H1 (cell line): ENCODE measurements at regions not wholly inside any gene's neighbourhood (a gene's known extent, or its start where the extent isn't known, plus 50 kb on each side); places are given as distances from the start of the nearest gene placed in this dataset.

ENCODE experiments used
- CTCF ChIA-PET: fragments of 300-600 bp; sonication (Branson Sonifier 250); formaldehyde crosslinking; loops from one replicate; lab custom pipeline; 2021; ENCODE audit not compliant: partially characterized antibody; lab: Charles Lee
- POLR2A ChIA-PET: fragments of 300-600 bp; sonication (Branson Sonifier 250); formaldehyde crosslinking; loops from one replicate; lab custom pipeline; 2021; ENCODE audit warnings: inconsistent platforms; ENCODE audit not compliant: partially characterized antibody; lab: Charles Lee
- DNase-seq, 2 experiments: peaks; one replicate each; pipeline versions ENCODE4 v3.0.0 to v3.0.0-alpha.2; 2010 to 2022; ENCODE audit warnings: low spot score in 2 of 2, low read depth in 1 of 2, mixed read lengths in 1 of 2
- FAIRE-seq: peaks from 2 replicates; lab custom pipeline; 2011; peaks lifted over from hg19 to GRCh38; lab: Jason Lieb, UNC
- H2AFZ ChIP-seq: 2 replicates; pipeline ENCODE4 v1.8.1; 2012; ENCODE audit warnings: low read length, inconsistent platforms
- H2AK5ac ChIP-seq: 2 replicates; pipeline ENCODE4 v1.6.1; 2013; ENCODE audit warnings: low read depth, low read length
- H2BK120ac ChIP-seq: replicated peaks from 2 replicates; pipeline ENCODE3; 2013; ENCODE audit warnings: low read depth, low read length, inconsistent platforms
- H2BK12ac ChIP-seq: 2 replicates; pipeline ENCODE4 v1.6.1; 2013; ENCODE audit warnings: low read depth, low read length
- H2BK15ac ChIP-seq: 2 replicates; pipeline ENCODE4 v1.6.1; 2013; ENCODE audit warnings: low read length
- H2BK20ac ChIP-seq: 2 replicates; pipeline ENCODE4 v1.6.1; 2013; ENCODE audit warnings: low read length
- H2BK5ac ChIP-seq: 2 replicates; pipeline ENCODE4 v1.6.1; 2013; ENCODE audit warnings: low read depth, low read length
- H3K14ac ChIP-seq: 2 replicates; pipeline ENCODE4 v1.6.1; 2013; ENCODE audit warnings: inconsistent platforms; ENCODE audit not compliant: insufficient read length
- H3K18ac ChIP-seq: 2 replicates; pipeline ENCODE4 v1.6.1; 2013; ENCODE audit warnings: low read length; ENCODE audit errors: extremely low read depth
- H3K23ac ChIP-seq: 2 replicates; pipeline ENCODE4 v1.6.1; 2013; ENCODE audit warnings: inconsistent platforms; ENCODE audit not compliant: insufficient read length
- H3K23me2 ChIP-seq: 2 replicates; pipeline ENCODE4 v1.6.1; 2013; ENCODE audit warnings: low read depth, low read length
- H3K27ac ChIP-seq: 2 replicates; pipeline ENCODE4 v1.6.1; 2011; ENCODE audit warnings: low read depth, low read length, inconsistent platforms
- H3K27me3 ChIP-seq, 4 experiments: replicated peaks in 1 of 4; 1 replicate in 1 of 4; 2 replicates in 3 of 4; pipeline versions ENCODE4 v1.6.1 to v1.8.1; 2011 to 2013; ENCODE audit warnings: low read length in 3 of 4, mild to moderate bottlenecking in 3 of 4, inconsistent platforms in 2 of 4, mixed read lengths in 2 of 4, moderate library complexity in 1 of 4; ENCODE audit not compliant: control insufficient read depth in 3 of 4, insufficient read depth in 3 of 4; ENCODE audit errors: extremely low read depth in 1 of 4
- H3K36me3 ChIP-seq, 4 experiments: 2 replicates each; pipeline versions ENCODE4 v1.6.1 to v1.8.1; 2011 to 2013; ENCODE audit warnings: mild to moderate bottlenecking in 4 of 4, low read length in 3 of 4, moderate library complexity in 2 of 4, control low read depth in 1 of 4, inconsistent platforms in 1 of 4; ENCODE audit not compliant: insufficient read depth in 4 of 4, control insufficient read depth in 2 of 4
- H3K4ac ChIP-seq: replicated peaks from 2 replicates; pipeline ENCODE3; 2013; ENCODE audit warnings: low read length, low read depth, mixed read lengths, inconsistent platforms; ENCODE audit not compliant: insufficient read length
- H3K4me1 ChIP-seq, 4 experiments: replicated peaks in 1 of 4; 1 replicate in 1 of 4; 2 replicates in 3 of 4; pipeline versions ENCODE4 v1.6.1 to v1.8.1; 2011 to 2013; ENCODE audit warnings: low read length in 3 of 4, inconsistent platforms in 2 of 4, mixed read lengths in 1 of 4; ENCODE audit not compliant: insufficient read depth in 4 of 4, control insufficient read depth in 3 of 4
- H3K4me2 ChIP-seq, 2 experiments: 2 replicates each; pipeline versions ENCODE4 v1.6.1 to v1.8.1; 2011 to 2013; ENCODE audit warnings: low read depth in 2 of 2, low read length in 2 of 2, control low read depth in 1 of 2, inconsistent platforms in 1 of 2, mild to moderate bottlenecking in 1 of 2; ENCODE audit not compliant: insufficient read depth in 1 of 2
- H3K4me3 ChIP-seq, 4 experiments: fragments of 200-600, 300-600 bp in 1 of 4; sonication (generic), shearing (Covaris generic), sonication (Bioruptor Twin) in 1 of 4; 2 replicates each; pipeline versions ENCODE4 v1.5.1 to v1.8.1; 2011 to 2016; ENCODE audit warnings: low read length in 4 of 4, low read depth in 3 of 4, control low read depth in 2 of 4, inconsistent platforms in 2 of 4, mild to moderate bottlenecking in 2 of 4, mixed read lengths in 1 of 4, moderate library complexity in 1 of 4; ENCODE audit not compliant: insufficient read depth in 2 of 4; ENCODE audit errors: extremely low read depth in 1 of 4
- H3K56ac ChIP-seq: replicated peaks from 2 replicates; pipeline ENCODE3; 2013; ENCODE audit warnings: low read depth, mild to moderate bottlenecking, mixed read lengths, low read length, inconsistent platforms; ENCODE audit not compliant: insufficient read length
- H3K79me1 ChIP-seq: 2 replicates; pipeline ENCODE4 v1.6.1; 2013; ENCODE audit warnings: low read depth, low read length, control low read depth
- H3K79me2 ChIP-seq, 2 experiments: 2 replicates each; pipeline versions ENCODE4 v1.6.1 to v1.8.1; 2012 to 2013; ENCODE audit warnings: low read length in 2 of 2, mild to moderate bottlenecking in 2 of 2, inconsistent platforms in 1 of 2; ENCODE audit not compliant: insufficient read depth in 2 of 2, control insufficient read depth in 1 of 2
- H3K9ac ChIP-seq, 4 experiments: replicated peaks in 1 of 4; 1 replicate in 1 of 4; 2 replicates in 3 of 4; pipeline versions ENCODE4 v1.6.1 to v1.8.1; 2011 to 2013; ENCODE audit warnings: low read depth in 3 of 4, low read length in 3 of 4, control low read depth in 2 of 4, mild to moderate bottlenecking in 2 of 4, moderate library complexity in 2 of 4, inconsistent platforms in 1 of 4; ENCODE audit errors: extremely low read depth in 1 of 4
- H3K9me3 ChIP-seq, 2 experiments: 2 replicates each; pipeline versions ENCODE4 v1.6.1 to v1.8.1; 2012 to 2013; ENCODE audit warnings: mild to moderate bottlenecking in 2 of 2, moderate library complexity in 2 of 2, control low read depth in 1 of 2, inconsistent platforms in 1 of 2, low read depth in 1 of 2, low read length in 1 of 2, mixed read lengths in 1 of 2; ENCODE audit not compliant: insufficient read depth in 2 of 2
- H4K20me1 ChIP-seq, 2 experiments: replicated peaks in 1 of 2; 2 replicates each; pipeline versions ENCODE3 to v1.8.1; 2011 to 2013; ENCODE audit warnings: inconsistent platforms in 2 of 2, low read length in 2 of 2, mild to moderate bottlenecking in 1 of 2; ENCODE audit not compliant: insufficient read depth in 2 of 2, control insufficient read depth in 1 of 2
- H4K5ac ChIP-seq: 2 replicates; pipeline ENCODE4 v1.6.1; 2013; ENCODE audit warnings: low read length, low read depth, mixed read lengths, inconsistent platforms; ENCODE audit not compliant: insufficient read length
- H4K8ac ChIP-seq: 2 replicates; pipeline ENCODE4 v1.8.0; 2013; ENCODE audit warnings: mild to moderate bottlenecking, moderate library complexity, low read length, inconsistent platforms; ENCODE audit not compliant: insufficient read depth; ENCODE audit errors: extremely low read depth
- H4K91ac ChIP-seq: replicated peaks from 2 replicates; pipeline ENCODE3; 2013; ENCODE audit warnings: low read length, mixed read lengths, inconsistent platforms; ENCODE audit not compliant: insufficient read length
- BACH1 ChIP-seq: IDR thresholded peaks from 2 replicates; pipeline ENCODE4 v1.6.1; 2012; ENCODE audit warnings: low read length, improper control_type of control experiment
- BRCA1 ChIP-seq: IDR thresholded peaks from 2 replicates; pipeline ENCODE4 v1.6.1; 2012; ENCODE audit warnings: low read depth, low read length, improper control_type of control experiment
- CBX8 ChIP-seq: fragments of 300-800, 300-1000 bp; sonication (generic); IDR thresholded peaks from 2 replicates; pipeline ENCODE4 v1.7.1; 2016; ENCODE audit warnings: low read depth, low read length, borderline replicate concordance
- CEBPB ChIP-seq: IDR thresholded peaks from 2 replicates; pipeline ENCODE4 v1.6.1; 2012; ENCODE audit warnings: low read depth, low read length
- CREB1 ChIP-seq: IDR thresholded peaks from 2 replicates; pipeline ENCODE4 v1.6.1; 2012; ENCODE audit warnings: inconsistent platforms
- CTBP2 ChIP-seq: IDR thresholded peaks from 2 replicates; pipeline ENCODE4 v1.7.0; 2011; ENCODE audit warnings: borderline replicate concordance, mild to moderate bottlenecking, moderate library complexity, mixed read lengths, low read length; ENCODE audit not compliant: insufficient read depth, insufficient read length
- EZH2 ChIP-seq: fragments of 200-600 bp; sonication (generic); IDR thresholded peaks from 2 replicates; pipeline ENCODE4 v1.7.1; 2012; ENCODE audit warnings: low read depth, mild to moderate bottlenecking, moderate library complexity, low read length, inconsistent platforms; ENCODE audit not compliant: severe bottlenecking
- FOSL1 ChIP-seq: IDR thresholded peaks from 2 replicates; pipeline ENCODE4 v1.6.1; 2011; ENCODE audit warnings: mild to moderate bottlenecking, low read depth, low read length, moderate library complexity; ENCODE audit not compliant: insufficient read depth
- HDAC6 ChIP-seq: IDR thresholded peaks from one replicate; pipeline ENCODE4 v1.7.1; 2012; ENCODE audit warnings: low read depth, mild to moderate bottlenecking, inconsistent platforms, low read length, moderate library complexity
- NANOG ChIP-seq: IDR thresholded peaks from 2 replicates; pipeline ENCODE4 v1.6.1; 2011; ENCODE audit warnings: low read length, low read depth, mild to moderate bottlenecking, inconsistent platforms; ENCODE audit not compliant: insufficient read depth, poor library complexity, severe bottlenecking
- POLR2AphosphoS5 ChIP-seq: IDR thresholded peaks from 2 replicates; pipeline ENCODE4 v1.6.1; 2011; ENCODE audit warnings: low read depth, low read length
- SP1 ChIP-seq: IDR thresholded peaks from 2 replicates; pipeline ENCODE4 v1.6.1; 2011; ENCODE audit warnings: low read depth, low read length
- ZNF274 ChIP-seq: IDR thresholded peaks from 2 replicates; pipeline ENCODE4 v1.7.0; 2012; ENCODE audit warnings: low read length, borderline replicate concordance; ENCODE audit errors: extremely low read depth
- WGBS, 2 experiments: shearing (Covaris generic) in 1 of 2; methylation state at CpG; one replicate each; pipeline versions ENCODE4 v1.1.6 to v1.1.7; 2013 to 2015; ENCODE audit warnings: low lambda C conversion rate in 2 of 2, mixed read lengths in 2 of 2, inconsistent platforms in 1 of 2, low coverage in 1 of 2, missing lambda C conversion rate in 1 of 2; ENCODE audit not compliant: insufficient replicate concordance in 2 of 2, insufficient coverage in 1 of 2, insufficient read length in 1 of 2; ENCODE audit errors: extremely low coverage in 1 of 2, missing lambda C conversion rate in 1 of 2; 5-methylcytosine and 5-hydroxymethylcytosine counted together
- TF ChIP-seq, protein P1 (sequence below): IDR thresholded peaks from 2 replicates; pipeline ENCODE4 v1.6.1; 2012; ENCODE audit warnings: low read length, inconsistent platforms

DNA sequence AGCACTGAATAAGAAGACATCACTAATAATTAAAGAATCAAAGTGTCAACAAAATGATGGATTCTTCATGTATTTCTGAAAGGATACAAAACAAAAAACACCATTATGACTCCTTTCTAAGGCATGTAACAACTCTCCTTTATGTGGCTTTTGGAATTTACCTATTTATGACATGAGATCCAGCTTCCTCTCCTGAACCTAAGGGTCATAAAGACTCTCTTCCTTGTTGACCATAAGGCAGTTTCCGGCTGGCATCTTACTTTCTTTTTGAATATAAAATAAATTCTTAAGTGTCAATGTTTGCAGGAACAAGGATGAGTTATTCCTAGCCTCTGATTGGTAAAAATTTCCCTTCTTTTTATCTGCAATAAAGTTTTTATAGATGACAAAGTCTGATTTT, 111.1 kb upstream of the GRPR start:
- no peak overlapping the region for H4K8ac ChIP-seq
- no peak overlapping the region for H2AK5ac ChIP-seq
- H3K23ac ChIP-seq, result no peak overlapping the region
- no peaks in the 10 kb centered on the region for H3K27me3 ChIP-seq
- no peaks in the 10 kb centered on the region for H4K20me1 ChIP-seq
- WGBS, 2 experiments, result 100% methylated on average over 1 of the region's 1 CpG; no CpG with 5 or more reads in 1 of the 2 experiments
- no peaks in the 10 kb centered on the region for H3K79me2 ChIP-seq
- H2BK120ac ChIP-seq, result no peak overlapping the region
- no peaks in the 10 kb centered on the region for H3K79me1 ChIP-seq
- H3K4me3 ChIP-seq, result no peak overlapping the region
- POLR2A ChIA-PET, result no interaction called here
- H3K4me1 ChIP-seq, result no peaks in the 10 kb centered on the region
- H2AFZ ChIP-seq, result no peak overlapping the region
- H3K18ac ChIP-seq, result no peak overlapping the region
- FAIRE-seq (no peak), DNase-seq (no peak)
- H2BK12ac ChIP-seq, result no peak overlapping the region
- no peak for TF ChIP-seq FOSL1
- no peak for TF ChIP-seq POLR2AphosphoS5
- TF ChIP-seq ZNF274, result no peak
- TF ChIP-seq NANOG, result no peak
- no peak for TF ChIP-seq BACH1
- no peak for TF ChIP-seq HDAC6
- TF ChIP-seq BRCA1, result no peak
- TF ChIP-seq SP1, result no peak
- TF ChIP-seq EZH2, result no peak
- no peak for TF ChIP-seq CTBP2
- TF ChIP-seq, protein P1, sequence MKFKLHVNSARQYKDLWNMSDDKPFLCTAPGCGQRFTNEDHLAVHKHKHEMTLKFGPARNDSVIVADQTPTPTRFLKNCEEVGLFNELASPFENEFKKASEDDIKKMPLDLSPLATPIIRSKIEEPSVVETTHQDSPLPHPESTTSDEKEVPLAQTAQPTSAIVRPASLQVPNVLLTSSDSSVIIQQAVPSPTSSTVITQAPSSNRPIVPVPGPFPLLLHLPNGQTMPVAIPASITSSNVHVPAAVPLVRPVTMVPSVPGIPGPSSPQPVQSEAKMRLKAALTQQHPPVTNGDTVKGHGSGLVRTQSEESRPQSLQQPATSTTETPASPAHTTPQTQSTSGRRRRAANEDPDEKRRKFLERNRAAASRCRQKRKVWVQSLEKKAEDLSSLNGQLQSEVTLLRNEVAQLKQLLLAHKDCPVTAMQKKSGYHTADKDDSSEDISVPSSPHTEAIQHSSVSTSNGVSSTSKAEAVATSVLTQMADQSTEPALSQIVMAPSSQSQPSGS, result no peak
- TF ChIP-seq CEBPB, result no peak
- no peak for TF ChIP-seq CBX8
- TF ChIP-seq CREB1, result no peak
- no peak overlapping the region for H3K9ac ChIP-seq
- no peak overlapping the region for H2BK5ac ChIP-seq
- H4K91ac ChIP-seq, result no peak overlapping the region
- no peak overlapping the region for H2BK20ac ChIP-seq
- no peaks in the 10 kb centered on the region for H3K9me3 ChIP-seq
- H3K36me3 ChIP-seq, result no peaks in the 10 kb centered on the region
- no peak overlapping the region for H4K5ac ChIP-seq
- H3K14ac ChIP-seq, result no peak overlapping the region
- no peak overlapping the region for H3K56ac ChIP-seq
- no peak overlapping the region for H3K4ac ChIP-seq
- H3K4me2 ChIP-seq, result no peak overlapping the region
- H3K27ac ChIP-seq, result no peak overlapping the region
- H3K23me2 ChIP-seq, result no peaks in the 10 kb centered on the region
- CTCF ChIA-PET, result no interaction called here
- H2BK15ac ChIP-seq, result no peak overlapping the region
